Trophoblast cell (in vitro differentiated cells and primary cell): ENCODE measurements at regions not wholly inside any gene's neighbourhood (a gene's known extent, or its start where the extent isn't known, plus 50 kb on each side); places are given as distances from the start of the nearest gene placed in this dataset.
"Not testable (repeated sequence)": the region's sequence is repeated elsewhere in the genome, so short reads cannot be mapped to it uniquely, and the experiment has no call there.

Experiments
- DNase-seq, 2 donors: peaks; one replicate each; pipeline ENCODE4 v3.0.0-alpha.2; 2016
- H2AFZ ChIP-seq: 2 replicates; pipeline ENCODE4 v1.6.1; 2013; ENCODE audit warnings: low read length, moderate library complexity, mild to moderate bottlenecking; ENCODE audit not compliant: insufficient read depth, poor library complexity
- H2AK5ac ChIP-seq: 2 replicates; pipeline ENCODE4 v1.6.1; 2013; ENCODE audit warnings: mild to moderate bottlenecking, low read length
- H2BK120ac ChIP-seq: 2 replicates; pipeline ENCODE4 v1.6.1; 2013; ENCODE audit warnings: low read length, mild to moderate bottlenecking, moderate library complexity; ENCODE audit not compliant: insufficient read depth, poor library complexity
- H2BK12ac ChIP-seq: 2 replicates; pipeline ENCODE4 v1.6.1; 2013; ENCODE audit warnings: mild to moderate bottlenecking, low read length, moderate library complexity
- H2BK5ac ChIP-seq: 2 replicates; pipeline ENCODE4 v1.6.1; 2013; ENCODE audit warnings: low read length, low read depth, moderate library complexity, mild to moderate bottlenecking; ENCODE audit not compliant: poor library complexity
- H3K14ac ChIP-seq: 2 replicates; pipeline ENCODE4 v1.6.1; 2013; ENCODE audit warnings: mild to moderate bottlenecking, low read length
- H3K18ac ChIP-seq: 2 replicates; pipeline ENCODE4 v1.6.1; 2013; ENCODE audit warnings: mild to moderate bottlenecking, low read length
- H3K23ac ChIP-seq: 2 replicates; pipeline ENCODE4 v1.6.1; 2013; ENCODE audit warnings: low read length
- H3K27ac ChIP-seq: 2 replicates; pipeline ENCODE4 v1.5.1; 2013; ENCODE audit warnings: low read depth, mild to moderate bottlenecking, inconsistent platforms, low read length, moderate library complexity
- H3K27me3 ChIP-seq: 2 replicates; pipeline ENCODE4 v1.6.1; 2013; ENCODE audit warnings: inconsistent platforms, mild to moderate bottlenecking, low read length, moderate library complexity; ENCODE audit not compliant: insufficient read depth
- H3K36me3 ChIP-seq, 2 experiments: 1 replicate in 1 of 2; 2 replicates in 1 of 2; pipeline ENCODE4 v1.6.1; 2013; ENCODE audit warnings: low read length in 2 of 2, mild to moderate bottlenecking in 2 of 2, moderate library complexity in 1 of 2; ENCODE audit not compliant: insufficient read depth in 2 of 2, control insufficient read depth in 1 of 2
- H3K4ac ChIP-seq: 2 replicates; pipeline ENCODE4 v1.6.1; 2013; ENCODE audit warnings: low read depth, mild to moderate bottlenecking, low read length, moderate library complexity
- H3K4me1 ChIP-seq, 2 experiments: 1 replicate in 1 of 2; 2 replicates in 1 of 2; pipeline ENCODE4 v1.6.1; 2013; ENCODE audit warnings: low read length in 2 of 2, mild to moderate bottlenecking in 2 of 2, moderate library complexity in 1 of 2; ENCODE audit not compliant: insufficient read depth in 2 of 2, control insufficient read depth in 1 of 2
- H3K4me2 ChIP-seq: 2 replicates; pipeline ENCODE4 v1.6.1; 2013; ENCODE audit warnings: inconsistent platforms, mild to moderate bottlenecking, low read length, moderate library complexity
- H3K4me3 ChIP-seq: 2 replicates; pipeline ENCODE4 v1.5.1; 2013; ENCODE audit warnings: mild to moderate bottlenecking, low read depth, low read length, inconsistent platforms
- H3K79me1 ChIP-seq: one replicate; pipeline ENCODE4 v1.6.1; 2013; ENCODE audit warnings: low read length
- H3K79me2 ChIP-seq: 2 replicates; pipeline ENCODE4 v1.6.1; 2013; ENCODE audit warnings: low read length, mild to moderate bottlenecking; ENCODE audit not compliant: control insufficient read depth, insufficient read depth, poor library complexity
- H3K9ac ChIP-seq: 2 replicates; pipeline ENCODE4 v1.6.1; 2013; ENCODE audit warnings: mild to moderate bottlenecking, low read length
- H3K9me3 ChIP-seq: 2 replicates; pipeline ENCODE4 v1.6.1; 2013; ENCODE audit warnings: low read depth, mild to moderate bottlenecking, control low read depth, inconsistent platforms, low read length; ENCODE audit not compliant: insufficient read depth
- H4K12ac ChIP-seq: 2 replicates; pipeline ENCODE4 v1.6.1; 2013; ENCODE audit warnings: low read depth, mild to moderate bottlenecking, low read length, moderate library complexity
- H4K8ac ChIP-seq: 2 replicates; pipeline ENCODE4 v1.6.1; 2013; ENCODE audit warnings: low read depth, mild to moderate bottlenecking, low read length, moderate library complexity
- H4K91ac ChIP-seq: one replicate; pipeline ENCODE4 v1.6.1; 2013; ENCODE audit warnings: low read depth, mild to moderate bottlenecking, low read length, moderate library complexity
- WGBS: extraction: QIAGEN DNeasy Blood & Tissue Kit; methylation state at CpG from one replicate; pipeline ENCODE4 v1.1.7; 2013; ENCODE audit warnings: missing lambda C conversion rate; ENCODE audit not compliant: insufficient read length, insufficient coverage; ENCODE audit errors: extremely low coverage; 5-methylcytosine and 5-hydroxymethylcytosine counted together

GRCh38 chr9:67269692-67270091 is 277.3 kb upstream of the SPATA31A3 start:
- H2BK12ac ChIP-seq, H4K91ac ChIP-seq, H3K4me2 ChIP-seq, H3K18ac ChIP-seq, H3K27ac ChIP-seq, H3K79me1 ChIP-seq, H3K79me2 ChIP-seq, H3K27me3 ChIP-seq, DNase-seq, H2BK5ac ChIP-seq, H3K4me3 ChIP-seq, H3K9me3 ChIP-seq, H4K12ac ChIP-seq, H2AFZ ChIP-seq, H3K23ac ChIP-seq, H3K9ac ChIP-seq, H3K4me1 ChIP-seq, H4K8ac ChIP-seq, H2BK120ac ChIP-seq, H2AK5ac ChIP-seq, H3K4ac ChIP-seq, H3K14ac ChIP-seq, H3K36me3 ChIP-seq: not testable (repeated sequence)
- no CpG with 5 or more reads among the region's 1 CpG for WGBS

- H4K12ac ChIP-seq, H3K4me2 ChIP-seq, H2BK12ac ChIP-seq, H3K79me1 ChIP-seq, H3K9me3 ChIP-seq, H3K79me2 ChIP-seq, H3K4me1 ChIP-seq, H3K4me3 ChIP-seq, H3K14ac ChIP-seq, H2AK5ac ChIP-seq, H3K27me3 ChIP-seq, H3K9ac ChIP-seq, H4K8ac ChIP-seq, DNase-seq, H3K18ac ChIP-seq, H3K36me3 ChIP-seq, H4K91ac ChIP-seq, H2BK5ac ChIP-seq, H3K27ac ChIP-seq, H3K4ac ChIP-seq, H3K23ac ChIP-seq, H2AFZ ChIP-seq, H2BK120ac ChIP-seq: not testable (repeated sequence)
- no CpG with 5 or more reads among the region's 6 CpGs for whole genome bisulfite sequencing
Observed at GRCh38 chr9:67257894-67258293, 265.5 kb upstream of the SPATA31A3 start.

DNA sequence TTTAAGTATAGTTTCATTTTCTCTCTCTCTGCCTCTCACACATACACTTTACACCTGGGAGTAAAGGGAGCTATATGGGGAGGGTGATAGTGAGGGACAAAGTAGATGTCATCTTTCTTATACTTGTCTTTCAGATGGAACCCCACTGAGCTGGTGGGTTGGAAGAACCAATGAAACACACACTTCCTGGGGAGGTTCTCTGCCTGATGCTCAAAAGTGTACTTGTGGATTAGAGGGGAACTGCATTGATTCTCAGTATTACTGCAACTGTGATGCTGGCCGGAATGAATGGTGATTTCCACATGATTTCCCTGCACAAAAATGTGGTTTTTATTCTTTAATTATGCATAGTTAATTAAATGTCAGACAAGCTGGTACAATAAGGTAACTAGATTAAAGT is 256.6 kb upstream of the SPATA31A3 start:
- not testable (repeated sequence) for H3K27ac ChIP-seq, H2AK5ac ChIP-seq, H3K14ac ChIP-seq, H2AFZ ChIP-seq, H4K12ac ChIP-seq, H3K4me2 ChIP-seq, H3K79me2 ChIP-seq, H4K8ac ChIP-seq, DNase-seq, H3K27me3 ChIP-seq, H2BK120ac ChIP-seq, H2BK5ac ChIP-seq, H3K18ac ChIP-seq, H3K4me3 ChIP-seq, H3K4ac ChIP-seq, H3K79me1 ChIP-seq, H3K9me3 ChIP-seq, H3K36me3 ChIP-seq, H4K91ac ChIP-seq, H3K9ac ChIP-seq, H2BK12ac ChIP-seq, H3K23ac ChIP-seq, H3K4me1 ChIP-seq
- no CpG with 5 or more reads among the region's 1 CpG for WGBS

DNA sequence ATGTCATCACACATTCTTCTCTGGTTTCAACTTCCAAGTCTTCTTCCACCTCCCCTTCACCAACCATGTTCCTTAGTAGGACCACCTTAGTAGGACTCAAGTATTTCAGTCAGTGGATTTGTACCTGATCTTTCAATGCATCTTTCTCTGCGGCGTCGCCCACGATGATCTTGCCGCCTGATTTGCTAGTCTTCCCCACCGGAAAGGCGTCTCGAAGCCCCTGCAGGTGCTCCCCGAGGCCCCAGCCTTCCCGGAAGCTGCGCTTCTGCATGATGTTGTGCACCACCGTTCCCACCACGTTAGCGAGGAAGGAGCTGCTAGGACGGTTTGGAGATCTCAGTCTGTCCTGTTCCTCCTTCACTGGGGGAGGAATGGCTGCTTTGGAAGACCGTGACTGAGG is 219.7 kb upstream of the SPATA31A3 start:
- not testable (repeated sequence) for H3K79me2 ChIP-seq, H3K18ac ChIP-seq, H4K12ac ChIP-seq, H2BK120ac ChIP-seq, H3K4ac ChIP-seq, H3K36me3 ChIP-seq, H3K4me1 ChIP-seq, H2BK12ac ChIP-seq, H3K79me1 ChIP-seq, H3K27ac ChIP-seq, H3K27me3 ChIP-seq, H2AFZ ChIP-seq, H3K4me2 ChIP-seq, H3K23ac ChIP-seq, H4K91ac ChIP-seq, H4K8ac ChIP-seq, H3K14ac ChIP-seq, H2AK5ac ChIP-seq, H2BK5ac ChIP-seq, H3K9me3 ChIP-seq, H3K4me3 ChIP-seq, H3K9ac ChIP-seq, DNase-seq
- no CpG with 5 or more reads among the region's 16 CpGs for WGBS
